ENCODE measurements at regions not wholly inside any gene's neighbourhood (a gene's known extent, or its start where the extent isn't known, plus 50 kb on each side); places are given as distances from the start of the nearest gene placed in this dataset.

DNA sequence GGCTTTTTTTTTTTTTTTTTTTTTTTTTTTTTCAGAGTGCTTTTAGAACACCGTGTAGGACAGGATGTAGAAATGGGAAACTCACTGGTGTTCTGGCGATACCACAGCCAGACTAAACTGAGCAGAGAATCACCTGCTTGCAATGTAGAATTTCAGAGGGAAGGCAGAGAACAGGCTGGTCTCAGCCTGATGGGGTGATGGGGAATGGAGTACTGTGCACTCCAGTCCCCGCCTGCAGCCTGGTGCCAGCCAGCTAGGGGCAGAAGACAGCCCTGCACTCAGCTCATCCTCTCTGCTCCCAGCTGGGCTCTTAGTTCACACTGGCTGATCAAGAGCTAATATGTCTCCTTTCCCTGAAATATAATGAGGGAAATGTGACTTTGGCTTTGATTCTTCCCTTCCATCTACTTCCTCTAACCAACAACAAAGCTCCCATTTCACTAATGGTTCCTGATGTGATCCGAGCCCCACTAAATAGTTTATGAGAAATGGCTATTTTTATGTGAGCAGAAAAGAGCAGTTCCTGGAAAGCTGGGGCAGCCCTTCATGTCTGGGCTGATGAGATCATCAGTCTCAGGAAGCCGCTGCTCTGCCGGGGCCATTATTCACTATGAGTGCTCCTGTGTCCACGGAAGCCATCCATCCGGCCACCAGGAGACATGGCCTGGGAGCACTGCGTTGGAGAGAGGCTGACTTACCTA, 209.7 kb downstream of the GADD45G start:
- TF ChIP-seq, protein P1, sequence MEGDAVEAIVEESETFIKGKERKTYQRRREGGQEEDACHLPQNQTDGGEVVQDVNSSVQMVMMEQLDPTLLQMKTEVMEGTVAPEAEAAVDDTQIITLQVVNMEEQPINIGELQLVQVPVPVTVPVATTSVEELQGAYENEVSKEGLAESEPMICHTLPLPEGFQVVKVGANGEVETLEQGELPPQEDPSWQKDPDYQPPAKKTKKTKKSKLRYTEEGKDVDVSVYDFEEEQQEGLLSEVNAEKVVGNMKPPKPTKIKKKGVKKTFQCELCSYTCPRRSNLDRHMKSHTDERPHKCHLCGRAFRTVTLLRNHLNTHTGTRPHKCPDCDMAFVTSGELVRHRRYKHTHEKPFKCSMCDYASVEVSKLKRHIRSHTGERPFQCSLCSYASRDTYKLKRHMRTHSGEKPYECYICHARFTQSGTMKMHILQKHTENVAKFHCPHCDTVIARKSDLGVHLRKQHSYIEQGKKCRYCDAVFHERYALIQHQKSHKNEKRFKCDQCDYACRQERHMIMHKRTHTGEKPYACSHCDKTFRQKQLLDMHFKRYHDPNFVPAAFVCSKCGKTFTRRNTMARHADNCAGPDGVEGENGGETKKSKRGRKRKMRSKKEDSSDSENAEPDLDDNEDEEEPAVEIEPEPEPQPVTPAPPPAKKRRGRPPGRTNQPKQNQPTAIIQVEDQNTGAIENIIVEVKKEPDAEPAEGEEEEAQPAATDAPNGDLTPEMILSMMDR (conservative IDR thresholded peaks at IDR 0.05; ENCODE audit: low read depth, low read length) = no peak
- no peak for TF ChIP-seq EZH2 (IDR thresholded peaks at IDR 0.05; ENCODE audit: borderline replicate concordance, low read depth, low read length, poor library complexity, severe bottlenecking)
- no TSS peak for BruUV-seq (replicated peaks)
- intact Hi-C loops (cut with micrococcal nuclease; ENCODE audit: unreplicated experiment) = loop anchor here (10.0 kb wide), 1 partner anchor 400 kb away; no protein-coding TSS in a partner anchor
- Histone ChIP-seq H3K4me3 (ENCODE audit: low read depth, low read length, poor library complexity, severe bottlenecking) (no peak overlapping the region), H3K4me1 (ENCODE audit: insufficient read depth, low read length, poor library complexity, severe bottlenecking) (peaks cover 16% of the 10 kb centered on the region), H3K36me3 (ENCODE audit: insufficient read depth, low read length, poor library complexity, severe bottlenecking) (no peaks in the 10 kb centered on the region), H3K27me3 (replicated peaks; ENCODE audit: insufficient read depth, low read depth, low read length, poor library complexity) (no peaks in the 10 kb centered on the region), H3K9me3 (ENCODE audit: low read depth, low read length, poor library complexity, severe bottlenecking) (no peaks in the 10 kb centered on the region), H3K27ac (ENCODE audit: low read depth, low read length, poor library complexity, severe bottlenecking) (no peak overlapping the region)
- CTCF ChIA-PET = no interaction called here
- POLR2A ChIA-PET (ENCODE audit: low non-redundant PET) = no interaction called here
- DNase-seq (ENCODE audit: low spot score) = no peak

DNA sequence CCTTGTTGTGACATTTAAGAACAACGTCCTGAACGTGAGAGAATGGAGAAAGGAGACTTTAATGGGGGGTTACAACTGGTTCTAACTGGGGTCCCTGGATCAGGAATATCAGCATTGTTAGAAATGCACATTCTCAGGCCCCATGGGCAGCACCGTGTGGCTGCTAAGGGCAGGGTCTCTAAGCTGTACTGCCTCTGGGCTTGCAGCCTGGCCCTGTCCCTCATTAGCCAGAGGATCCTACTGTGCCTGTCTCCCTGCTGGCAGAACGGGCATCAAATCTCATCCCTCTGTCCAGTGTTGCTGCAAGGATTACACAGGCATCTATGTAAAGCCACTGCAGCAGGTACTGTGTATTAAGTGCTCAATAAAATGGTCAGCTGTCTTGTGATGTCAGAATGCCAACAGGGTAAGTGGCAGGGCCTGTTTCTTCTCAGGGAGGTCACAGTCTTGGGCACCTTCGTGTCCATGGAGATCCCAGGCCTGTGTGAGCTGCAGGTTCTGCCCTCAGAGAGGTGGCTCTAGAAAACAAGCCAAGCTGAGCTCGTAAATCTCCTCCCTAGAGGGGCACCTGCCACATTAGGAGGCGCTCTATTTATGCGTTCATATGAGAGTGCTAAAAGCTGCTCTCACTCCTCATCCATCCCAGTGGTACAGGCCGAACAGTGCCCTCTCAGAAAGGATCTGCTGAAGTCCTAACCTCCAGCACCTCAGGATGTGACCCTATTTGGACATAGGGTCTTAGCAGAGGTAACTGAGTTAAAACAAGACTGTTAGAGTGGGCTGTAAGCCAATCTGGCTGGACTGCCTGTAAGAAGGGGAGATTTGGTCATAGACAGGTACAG, 210.5 kb downstream of the GADD45G start:
- Histone ChIP-seq H3K36me3 (ENCODE audit: insufficient read depth, low read length, poor library complexity, severe bottlenecking) (no peaks in the 10 kb centered on the region), H3K27me3 (replicated peaks; ENCODE audit: insufficient read depth, low read depth, low read length, poor library complexity) (no peaks in the 10 kb centered on the region), H3K4me1 (ENCODE audit: insufficient read depth, low read length, poor library complexity, severe bottlenecking) (peaks cover 10% of the 10 kb centered on the region), H3K27ac (ENCODE audit: low read depth, low read length, poor library complexity, severe bottlenecking) (no peak overlapping the region), H3K4me3 (ENCODE audit: low read depth, low read length, poor library complexity, severe bottlenecking) (no peak overlapping the region), H3K9me3 (ENCODE audit: low read depth, low read length, poor library complexity, severe bottlenecking) (no peaks in the 10 kb centered on the region)
- ChIA-PET CTCF (no interaction called here), POLR2A (ENCODE audit: low non-redundant PET) (no interaction called here)
- no peak for DNase-seq (ENCODE audit: low spot score)
- TF ChIP-seq EZH2 (IDR thresholded peaks at IDR 0.05; ENCODE audit: borderline replicate concordance, low read depth, low read length, poor library complexity, severe bottlenecking) = no peak
- TF ChIP-seq, protein P1 (conservative IDR thresholded peaks at IDR 0.05; ENCODE audit: low read depth, low read length) = no peak
- intact Hi-C loops (cut with micrococcal nuclease; ENCODE audit: unreplicated experiment) = loop anchor here (10.0 kb wide), 1 partner anchor 400 kb away; no protein-coding TSS in a partner anchor
- BruUV-seq (replicated peaks) = no TSS peak

GRCh38 chr9:89815903-89816573, 211.2 kb downstream of the GADD45G start:
- intact Hi-C loops (cut with micrococcal nuclease; ENCODE audit: unreplicated experiment) = loop anchor here (10.0 kb wide), 1 partner anchor 401 kb away; no protein-coding TSS in a partner anchor
- POLR2A ChIA-PET (ENCODE audit: low non-redundant PET) = no interaction called here

More at GRCh38 chr9:89815903-89816573, 211.2 kb downstream of the GADD45G start:
- no peaks in the 10 kb centered on the region for H3K27me3 ChIP-seq (replicated peaks; ENCODE audit: insufficient read depth, low read depth, low read length, poor library complexity)
- BruUV-seq (replicated peaks) = no TSS peak
- no peaks in the 10 kb centered on the region for H3K9me3 ChIP-seq (ENCODE audit: low read depth, low read length, poor library complexity, severe bottlenecking)
- CTCF ChIA-PET = no interaction called here
- no peak for DNase-seq (ENCODE audit: low spot score)
- no peak overlapping the region for H3K27ac ChIP-seq (ENCODE audit: low read depth, low read length, poor library complexity, severe bottlenecking)
- peaks cover 3% of the 10 kb centered on the region for H3K4me1 ChIP-seq (ENCODE audit: insufficient read depth, low read length, poor library complexity, severe bottlenecking)
- no peaks in the 10 kb centered on the region for H3K36me3 ChIP-seq (ENCODE audit: insufficient read depth, low read length, poor library complexity, severe bottlenecking)
- no peak overlapping the region for H3K4me3 ChIP-seq (ENCODE audit: low read depth, low read length, poor library complexity, severe bottlenecking)
- TF ChIP-seq, protein P1 (conservative IDR thresholded peaks at IDR 0.05; ENCODE audit: low read depth, low read length) = no peak
- no peak for TF ChIP-seq EZH2 (IDR thresholded peaks at IDR 0.05; ENCODE audit: borderline replicate concordance, low read depth, low read length, poor library complexity, severe bottlenecking)
